Naive thymus-derived CD8-positive, alpha-beta T cell (primary cell): ENCODE measurements at regions not wholly inside any gene's neighbourhood (a gene's known extent, or its start where the extent isn't known, plus 50 kb on each side); places are given as distances from the start of the nearest gene placed in this dataset.

Experiments used
- ATAC-seq, 2 donors: fragments of 150-1000 bp; cut with Tn5 transposase in 1 of 2; sonication (Bioruptor Pico), chemical (Tn5 transposase) in 1 of 2; 1 replicate in 1 of 2; 2 replicates in 1 of 2; pipeline ENCODE4 v1.10.0; 2021; ENCODE audit warnings: mild to moderate bottlenecking in 2 of 2, moderate library complexity in 2 of 2
- POLR2A ChIA-PET: fragments of 350-600 bp; sonication (Branson Sonifier 250); formaldehyde crosslinking; loops from one replicate; lab custom pipeline; 2021; ENCODE audit warnings: antibody characterized with exemption; lab: Charles Lee
- DNase-seq, 10 donors: peaks; one replicate each; pipeline versions ENCODE4 v3.0.0 to v3.0.0-alpha.2; 2020 to 2022
- H3K27ac Mint-ChIP-seq, 10 donors: one replicate each; pipeline ENCODE4 v1.8.0; 2020 to 2022; ENCODE audit warnings: mild to moderate bottlenecking in 10 of 10, mixed read lengths in 10 of 10, moderate library complexity in 4 of 10, inconsistent platforms in 1 of 10
- H3K27me3 Mint-ChIP-seq, 5 donors: one replicate each; pipeline ENCODE4 v1.8.0; 2021 to 2022; ENCODE audit warnings: mixed read lengths in 5 of 5
- H3K36me3 Mint-ChIP-seq, 3 donors: one replicate each; pipeline ENCODE4 v1.8.0; 2020 to 2022; ENCODE audit warnings: mixed read lengths in 3 of 3, mild to moderate bottlenecking in 2 of 3, inconsistent platforms in 1 of 3
- H3K4me1 Mint-ChIP-seq, 4 donors: one replicate each; pipeline ENCODE4 v1.8.0; 2021 to 2022; ENCODE audit warnings: mixed read lengths in 4 of 4
- H3K4me3 Mint-ChIP-seq, 10 donors: one replicate each; pipeline ENCODE4 v1.8.0; 2020 to 2022; ENCODE audit warnings: mild to moderate bottlenecking in 10 of 10, mixed read lengths in 10 of 10, moderate library complexity in 6 of 10, inconsistent platforms in 1 of 10
- H3K9me3 Mint-ChIP-seq, 9 donors: one replicate each; pipeline ENCODE4 v1.8.0; 2020 to 2022; ENCODE audit warnings: mixed read lengths in 9 of 9, mild to moderate bottlenecking in 3 of 9, inconsistent platforms in 1 of 9, moderate library complexity in 1 of 9

DNA sequence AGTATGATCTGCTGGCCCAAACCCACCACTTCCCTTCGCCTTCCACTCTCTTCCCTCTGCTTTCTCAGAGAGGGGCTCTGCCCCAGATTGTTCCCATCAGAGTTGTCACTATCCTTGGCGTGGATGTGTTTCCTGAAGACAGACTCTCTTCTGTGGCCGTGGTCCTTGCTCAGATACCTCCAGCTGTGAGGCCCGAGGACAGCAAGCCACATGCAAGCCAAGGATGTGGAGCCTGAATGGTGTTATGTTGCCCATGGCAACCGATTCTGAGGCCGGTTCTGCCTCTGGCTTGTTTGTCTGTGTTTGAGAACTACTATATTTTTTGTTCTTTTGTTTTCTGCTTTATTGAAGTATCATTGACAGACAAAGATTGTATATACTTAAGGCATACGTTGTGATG, 247.4 kb upstream of the PODXL start:
- H3K4me3 Mint-ChIP-seq = no peak overlapping the region
- DNase-seq (no peak), ATAC-seq (no peak)
- H3K9me3 Mint-ChIP-seq = peaks cover 0 to 2% (median 0%) of the 10 kb centered on the region in 9 donors
- no peak overlapping the region for H3K27ac Mint-ChIP-seq
- peaks cover 9 to 35% (median 11%) of the 10 kb centered on the region in 5 donors for H3K27me3 Mint-ChIP-seq
- POLR2A ChIA-PET = no interaction called here
- no peaks in the 10 kb centered on the region for H3K36me3 Mint-ChIP-seq
- no peaks in the 10 kb centered on the region for H3K4me1 Mint-ChIP-seq

DNA sequence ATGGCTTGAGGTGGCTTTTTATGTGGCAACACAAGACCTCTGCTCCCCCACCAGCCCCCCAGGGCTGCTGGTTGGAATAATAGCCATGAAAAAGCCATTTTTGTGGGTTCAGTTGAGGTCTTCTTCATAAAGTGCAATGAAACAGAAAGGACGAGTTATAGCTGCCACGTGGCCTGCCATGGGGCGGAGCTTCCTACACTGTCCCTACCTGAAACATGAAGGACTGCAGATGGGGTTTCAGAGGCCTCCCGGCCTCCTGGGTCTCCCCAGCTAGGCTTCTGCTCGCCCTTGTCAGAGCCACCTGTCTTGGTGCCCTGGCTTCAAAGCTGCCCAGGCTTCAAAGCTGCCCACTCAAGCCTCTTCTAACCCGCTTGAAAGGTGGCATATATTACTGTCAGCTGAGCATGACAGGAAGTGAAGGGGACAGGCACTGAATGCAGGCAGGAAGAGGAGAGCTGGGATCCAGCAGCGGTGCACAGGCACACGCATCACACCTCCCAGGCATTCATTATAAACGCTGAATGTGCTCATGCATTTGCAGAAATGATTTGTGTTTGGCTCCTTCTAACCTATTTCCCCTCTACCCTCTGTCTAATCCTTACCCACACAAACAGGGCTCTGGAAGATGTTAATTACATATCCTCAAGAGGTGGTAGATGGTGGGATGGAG, 245.9 kb upstream of the PODXL start:
- Mint-ChIP-seq H3K9me3 (peaks cover 0 to 2% (median 0%) of the 10 kb centered on the region in 9 donors), H3K4me3 (no peak overlapping the region), H3K27me3 (peaks cover 6 to 34% (median 13%) of the 10 kb centered on the region in 5 donors), H3K36me3 (no peaks in the 10 kb centered on the region), H3K4me1 (no peaks in the 10 kb centered on the region), H3K27ac (no peak overlapping the region)
- POLR2A ChIA-PET = no interaction called here
- DNase-seq = no peak
- ATAC-seq = no peak

GRCh38 chr7:131800531-131800930, 244.1 kb upstream of the PODXL start:
- DNase-seq = no peak
- no peaks in the 10 kb centered on the region for H3K36me3 Mint-ChIP-seq
- POLR2A ChIA-PET = no interaction called here
- peaks cover 0 to 2% (median 0%) of the 10 kb centered on the region in 9 donors for H3K9me3 Mint-ChIP-seq
- H3K4me3 Mint-ChIP-seq = no peak overlapping the region
- no peak overlapping the region for H3K27ac Mint-ChIP-seq
- H3K27me3 Mint-ChIP-seq = peaks cover 4 to 43% (median 12%) of the 10 kb centered on the region in 5 donors
- ATAC-seq = no peak
- H3K4me1 Mint-ChIP-seq = no peaks in the 10 kb centered on the region

DNA sequence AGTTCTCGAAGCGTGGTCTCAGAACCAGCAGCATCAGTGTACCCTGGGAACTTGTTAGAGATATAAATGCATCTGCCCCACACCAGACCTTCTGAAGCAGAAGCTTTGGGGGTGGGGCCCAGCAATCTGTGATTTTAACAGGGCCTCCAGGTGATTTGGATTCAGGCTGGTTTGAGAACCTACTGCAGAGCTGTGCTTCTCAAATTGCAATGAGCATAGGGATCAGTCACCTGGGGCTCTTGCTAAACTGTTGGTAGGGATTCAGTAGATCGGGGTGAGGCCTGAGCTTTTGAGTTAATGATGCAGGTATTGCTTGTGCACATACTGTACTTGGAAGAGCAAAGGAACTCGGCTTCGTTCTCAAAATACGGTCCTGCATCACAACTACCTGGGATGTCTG, 243.6 kb upstream of the PODXL start:
- no peaks in the 10 kb centered on the region for H3K4me1 Mint-ChIP-seq
- no peak overlapping the region for H3K4me3 Mint-ChIP-seq
- peaks cover 2 to 43% (median 17%) of the 10 kb centered on the region in 5 donors for H3K27me3 Mint-ChIP-seq
- DNase-seq (no peak), ATAC-seq (no peak)
- peaks cover 0 to 2% (median 0%) of the 10 kb centered on the region in 9 donors for H3K9me3 Mint-ChIP-seq
- POLR2A ChIA-PET = no interaction called here
- H3K36me3 Mint-ChIP-seq = no peaks in the 10 kb centered on the region
- H3K27ac Mint-ChIP-seq = no peak overlapping the region

- peaks cover 0 to 46% (median 18%) of the 10 kb centered on the region in 5 donors for H3K27me3 Mint-ChIP-seq
- H3K4me1 Mint-ChIP-seq = no peaks in the 10 kb centered on the region
- DNase-seq = no peak
- H3K27ac Mint-ChIP-seq = no peak overlapping the region
- no peak for ATAC-seq
- peaks cover 0 to 1% (median 0%) of the 10 kb centered on the region in 9 donors for H3K9me3 Mint-ChIP-seq
- POLR2A ChIA-PET = no interaction called here
- H3K36me3 Mint-ChIP-seq = no peaks in the 10 kb centered on the region
- no peak overlapping the region for H3K4me3 Mint-ChIP-seq
Measured at GRCh38 chr7:131797841-131798240, 241.4 kb upstream of the PODXL start.

DNA sequence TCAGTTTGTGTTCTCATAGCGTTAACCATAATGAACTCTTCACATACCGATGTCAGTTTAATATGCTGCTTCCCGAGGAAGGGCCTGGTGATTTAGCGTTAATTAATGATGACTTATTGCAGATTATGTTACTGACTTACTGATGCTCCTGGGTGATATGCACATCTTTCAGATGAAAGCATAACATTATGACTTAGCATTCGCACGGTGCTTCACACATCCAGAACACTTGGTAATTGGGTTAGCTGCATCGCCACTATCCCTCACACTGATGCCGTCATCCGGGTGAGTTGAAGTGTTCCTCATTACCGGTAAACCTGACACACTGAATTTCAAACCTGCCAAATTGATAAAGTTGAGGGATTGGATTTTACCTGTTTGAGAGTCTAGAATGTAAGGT, 239.0 kb upstream of the PODXL start:
- POLR2A ChIA-PET = no interaction called here
- ATAC-seq = no peak
- H3K4me1 Mint-ChIP-seq = no peaks in the 10 kb centered on the region

GRCh38 chr7:131792311-131792710, 235.9 kb upstream of the PODXL start:
- no peaks in the 10 kb centered on the region for H3K4me1 Mint-ChIP-seq
- DNase-seq = no peak
- H3K27me3 Mint-ChIP-seq = peaks cover 0 to 61% (median 26%) of the 10 kb centered on the region in 5 donors
- POLR2A ChIA-PET = no interaction called here
- H3K4me3 Mint-ChIP-seq = no peak overlapping the region
- H3K9me3 Mint-ChIP-seq = no peaks in the 10 kb centered on the region
- ATAC-seq = no peak
- H3K36me3 Mint-ChIP-seq = no peaks in the 10 kb centered on the region
- no peak overlapping the region for H3K27ac Mint-ChIP-seq

More for the DNA sequence above, 239.0 kb upstream of the PODXL start:
- DNase-seq = no peak
- Mint-ChIP-seq H3K27ac (no peak overlapping the region), H3K27me3 (peaks cover 0 to 61% (median 29%) of the 10 kb centered on the region in 5 donors), H3K4me3 (no peak overlapping the region), H3K36me3 (no peaks in the 10 kb centered on the region), H3K9me3 (no peaks in the 10 kb centered on the region)

DNA sequence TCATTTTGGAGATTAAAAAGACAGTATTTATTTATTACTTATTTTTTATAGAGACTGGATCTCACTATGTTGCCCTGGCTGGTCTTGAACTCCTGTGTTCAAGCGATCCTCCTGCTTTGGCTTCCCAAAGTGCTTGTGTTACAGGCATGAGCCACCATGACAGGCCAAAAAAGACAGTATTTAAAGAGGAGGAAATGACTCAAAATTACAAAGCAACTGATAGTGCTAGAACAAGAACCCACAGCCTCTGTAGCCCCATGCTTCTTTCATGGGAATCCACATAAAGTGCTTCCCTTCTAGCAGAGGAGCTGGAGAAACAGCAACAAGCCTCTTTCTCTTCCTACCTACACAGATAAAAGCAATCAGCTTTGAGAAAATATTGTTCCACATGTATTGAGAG, 230.7 kb upstream of the PODXL start:
- Mint-ChIP-seq H3K27ac (no peak overlapping the region), H3K36me3 (no peaks in the 10 kb centered on the region), H3K4me1 (no peaks in the 10 kb centered on the region), H3K9me3 (peaks cover 0 to 5% (median 2%) of the 10 kb centered on the region in 9 donors), H3K4me3 (no peak overlapping the region), H3K27me3 (peaks cover 7 to 44% (median 15%) of the 10 kb centered on the region in 5 donors)
- DNase-seq (no peak), ATAC-seq (no peak)
- POLR2A ChIA-PET = no interaction called here

GRCh38 chr7:131786204-131786603, 229.8 kb upstream of the PODXL start:
- DNase-seq = no peak
- no peak for ATAC-seq
- Mint-ChIP-seq H3K4me3 (no peak overlapping the region), H3K27ac (no peak overlapping the region), H3K27me3 (peaks cover 9 to 46% (median 19%) of the 10 kb centered on the region in 5 donors), H3K9me3 (peaks cover 0 to 5% (median 2%) of the 10 kb centered on the region in 9 donors), H3K4me1 (no peaks in the 10 kb centered on the region), H3K36me3 (no peaks in the 10 kb centered on the region)
- POLR2A ChIA-PET = no interaction called here

GRCh38 chr7:131778601-131779000, 222.2 kb upstream of the PODXL start:
- H3K36me3 Mint-ChIP-seq = no peaks in the 10 kb centered on the region
- H3K4me3 Mint-ChIP-seq = no peak overlapping the region
- H3K27me3 Mint-ChIP-seq = peaks cover 4 to 23% (median 11%) of the 10 kb centered on the region in 5 donors
- ATAC-seq = no peak
- H3K27ac Mint-ChIP-seq = no peak overlapping the region
- no peaks in the 10 kb centered on the region for H3K4me1 Mint-ChIP-seq
- H3K9me3 Mint-ChIP-seq = peaks cover 0 to 5% (median 0%) of the 10 kb centered on the region in 9 donors
- DNase-seq = no peak
- POLR2A ChIA-PET = no interaction called here

GRCh38 chr7:131774419-131775220, 218.2 kb upstream of the PODXL start:
- H3K9me3 Mint-ChIP-seq = peaks cover 0 to 9% (median 0%) of the 10 kb centered on the region in 9 donors
- DNase-seq = no peak
- no peaks in the 10 kb centered on the region for H3K36me3 Mint-ChIP-seq
- peaks cover 4 to 14% (median 7%) of the 10 kb centered on the region in 5 donors for H3K27me3 Mint-ChIP-seq
- no peaks in the 10 kb centered on the region for H3K4me1 Mint-ChIP-seq
- no peak overlapping the region for H3K27ac Mint-ChIP-seq
- no peak for ATAC-seq
- POLR2A ChIA-PET = no interaction called here
- no peak overlapping the region for H3K4me3 Mint-ChIP-seq

GRCh38 chr7:131773413-131773812, 217.0 kb upstream of the PODXL start:
- POLR2A ChIA-PET = no interaction called here
- no peak overlapping the region for H3K4me3 Mint-ChIP-seq
- H3K4me1 Mint-ChIP-seq = no peaks in the 10 kb centered on the region
- no peaks in the 10 kb centered on the region for H3K36me3 Mint-ChIP-seq
- H3K9me3 Mint-ChIP-seq = peaks cover 0 to 9% (median 0%) of the 10 kb centered on the region in 9 donors
- H3K27me3 Mint-ChIP-seq = peaks cover 4 to 14% (median 7%) of the 10 kb centered on the region in 5 donors
- H3K27ac Mint-ChIP-seq = no peak overlapping the region
- ATAC-seq (no peak), DNase-seq (no peak)

GRCh38 chr7:131769241-131769640, 212.8 kb upstream of the PODXL start:
- H3K27me3 Mint-ChIP-seq = peaks cover 4 to 39% (median 10%) of the 10 kb centered on the region in 5 donors
- H3K4me3 Mint-ChIP-seq = no peak overlapping the region
- peaks cover 0 to 9% (median 0%) of the 10 kb centered on the region in 9 donors for H3K9me3 Mint-ChIP-seq
- no peak overlapping the region for H3K27ac Mint-ChIP-seq
- H3K36me3 Mint-ChIP-seq = no peaks in the 10 kb centered on the region
- H3K4me1 Mint-ChIP-seq = no peaks in the 10 kb centered on the region
- no peak for ATAC-seq
- POLR2A ChIA-PET = no interaction called here
- DNase-seq = no peak
